Ascending aorta (tissue), 2 donors: ENCODE measurements at regions not wholly inside any gene's neighbourhood (a gene's known extent, or its start where the extent isn't known, plus 50 kb on each side); places are given as distances from the start of the nearest gene placed in this dataset.

Source experiments
- DNase-seq, 2 donors: peaks; one replicate each; pipeline ENCODE4 v3.0.0-alpha.2; 2019; ENCODE audit warnings: low spot score in 2 of 2
- H3K27ac ChIP-seq, 2 donors: fragments of 200-600 bp; sonication (generic); one replicate each; pipeline ENCODE4 v1.5.1; 2016 to 2017; ENCODE audit warnings: mild to moderate bottlenecking in 1 of 2
- H3K27me3 ChIP-seq: fragments of 200-600 bp; sonication (generic); one replicate; pipeline ENCODE4 v1.5.1; 2017
- H3K36me3 ChIP-seq, 2 donors: fragments of 200-600 bp; sonication (generic); one replicate each; pipeline ENCODE4 v1.5.1; 2016
- H3K4me1 ChIP-seq, 2 donors: fragments of 200-600 bp; sonication (generic); one replicate each; pipeline ENCODE4 v1.5.1; 2016 to 2017; ENCODE audit warnings: mild to moderate bottlenecking in 1 of 2
- H3K4me3 ChIP-seq, 2 donors: fragments of 200-600 bp; sonication (generic); one replicate each; pipeline ENCODE4 v1.5.1; 2016 to 2017; ENCODE audit warnings: mild to moderate bottlenecking in 1 of 2
- H3K9me3 ChIP-seq, 2 donors: fragments of 200-600 bp; sonication (generic); one replicate each; pipeline ENCODE4 v1.5.1; 2016
- intact Hi-C: fragments of 100-400 bp; cut with DNase I; formaldehyde crosslinking; loops from one replicate; pipeline ENCODE4 v1.15.1; 2023
- TF ChIP-seq, protein P1 (sequence below), 3 experiments: fragments of 200-600 bp in 2 of 3; fragments of 450-650 bp in 1 of 3; sonication (generic) in 2 of 3; IDR thresholded peaks; one replicate each; pipeline ENCODE4 v1.5.1; 2016 to 2019; ENCODE audit warnings: antibody characterized with exemption in 3 of 3, mild to moderate bottlenecking in 1 of 3, moderate library complexity in 1 of 3

DNA sequence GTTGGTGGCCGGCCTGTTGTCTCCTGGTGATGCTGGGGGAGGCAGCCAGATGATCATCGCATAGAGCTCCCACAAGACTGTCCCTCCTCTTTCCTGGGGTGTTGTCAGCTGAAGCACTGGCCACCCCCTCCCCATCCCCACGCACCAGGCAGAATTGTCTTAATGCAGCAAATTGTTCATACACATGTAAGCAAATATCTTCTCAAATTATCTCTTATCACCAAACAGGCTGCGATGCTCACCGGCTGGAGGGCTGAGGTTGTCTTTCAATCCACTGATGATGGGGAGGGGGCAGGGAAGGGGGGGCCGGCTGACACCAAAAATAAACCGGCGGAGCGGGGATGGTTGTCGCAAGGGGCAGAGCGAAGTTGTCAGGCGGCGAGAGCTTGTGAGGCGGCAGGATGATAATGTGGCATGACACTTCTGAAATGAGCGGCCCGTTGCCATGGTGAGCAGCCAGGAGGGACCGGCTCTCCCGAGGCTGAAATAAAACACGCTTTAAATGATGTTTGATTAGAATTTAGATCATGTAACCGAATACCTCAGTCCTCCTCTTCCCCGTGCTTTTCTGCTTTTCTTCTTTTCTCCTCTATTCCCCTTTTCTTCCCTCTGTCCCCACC, 59.8 kb downstream of the MRM1 start:
- Histone ChIP-seq H3K36me3 (no peaks in the 10 kb centered on the region), H3K4me3 (no peak overlapping the region), H3K27me3 (no peaks in the 10 kb centered on the region), H3K4me1 (peaks cover 0 to 3% of the 10 kb centered on the region in 2 donors), H3K27ac (no peak overlapping the region), H3K9me3 (no peaks in the 10 kb centered on the region)
- intact Hi-C loops, result no loop called here
- DNase-seq, result no peak
- TF ChIP-seq, protein P1, sequence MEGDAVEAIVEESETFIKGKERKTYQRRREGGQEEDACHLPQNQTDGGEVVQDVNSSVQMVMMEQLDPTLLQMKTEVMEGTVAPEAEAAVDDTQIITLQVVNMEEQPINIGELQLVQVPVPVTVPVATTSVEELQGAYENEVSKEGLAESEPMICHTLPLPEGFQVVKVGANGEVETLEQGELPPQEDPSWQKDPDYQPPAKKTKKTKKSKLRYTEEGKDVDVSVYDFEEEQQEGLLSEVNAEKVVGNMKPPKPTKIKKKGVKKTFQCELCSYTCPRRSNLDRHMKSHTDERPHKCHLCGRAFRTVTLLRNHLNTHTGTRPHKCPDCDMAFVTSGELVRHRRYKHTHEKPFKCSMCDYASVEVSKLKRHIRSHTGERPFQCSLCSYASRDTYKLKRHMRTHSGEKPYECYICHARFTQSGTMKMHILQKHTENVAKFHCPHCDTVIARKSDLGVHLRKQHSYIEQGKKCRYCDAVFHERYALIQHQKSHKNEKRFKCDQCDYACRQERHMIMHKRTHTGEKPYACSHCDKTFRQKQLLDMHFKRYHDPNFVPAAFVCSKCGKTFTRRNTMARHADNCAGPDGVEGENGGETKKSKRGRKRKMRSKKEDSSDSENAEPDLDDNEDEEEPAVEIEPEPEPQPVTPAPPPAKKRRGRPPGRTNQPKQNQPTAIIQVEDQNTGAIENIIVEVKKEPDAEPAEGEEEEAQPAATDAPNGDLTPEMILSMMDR (IDR thresholded peaks at IDR 0.05), result no peak

DNA sequence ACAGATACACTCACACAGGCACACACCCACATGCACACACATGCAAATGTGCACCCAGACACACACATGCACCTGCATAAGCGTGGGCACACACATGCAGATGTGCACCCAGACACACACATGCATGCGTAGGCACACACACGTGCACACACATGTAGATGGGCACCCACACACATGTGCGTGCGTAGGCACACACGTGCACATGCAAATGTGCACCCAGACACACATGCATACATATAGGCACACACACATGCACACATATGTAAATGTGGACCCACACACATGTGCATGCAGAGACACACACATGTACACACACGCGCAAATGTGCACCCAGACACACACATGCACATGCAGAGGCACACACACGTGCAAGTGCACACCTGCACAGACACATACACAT, 60.3 kb downstream of the MRM1 start:
- no peak for DNase-seq
- Histone ChIP-seq H3K27me3 (no peaks in the 10 kb centered on the region), H3K9me3 (no peaks in the 10 kb centered on the region), H3K4me1 (peaks cover 0 to 3% of the 10 kb centered on the region in 2 donors), H3K36me3 (no peaks in the 10 kb centered on the region), H3K27ac (no peak overlapping the region), H3K4me3 (no peak overlapping the region)
- TF ChIP-seq, protein P1 (IDR thresholded peaks at IDR 0.05), result no peak
- intact Hi-C loops, result no loop called here

DNA sequence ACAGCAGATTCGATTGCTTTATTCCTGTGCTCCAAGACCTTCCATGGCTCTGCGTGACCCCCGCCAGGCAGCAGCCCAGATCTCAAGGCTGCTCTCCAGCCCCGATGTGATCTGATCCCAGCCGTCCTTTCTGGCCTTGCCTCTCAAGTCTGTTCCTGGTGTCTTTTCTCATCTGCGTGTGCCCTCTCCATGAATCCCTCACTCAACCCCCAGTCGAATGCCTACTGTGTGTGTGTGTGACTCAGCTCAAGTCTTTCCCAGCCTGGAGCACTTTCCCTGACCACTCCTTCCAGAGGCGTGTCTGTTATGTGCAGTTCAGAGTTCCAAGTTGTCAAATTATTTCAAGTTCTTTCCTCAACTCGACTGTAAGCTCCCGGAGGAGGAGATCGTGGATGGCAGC, 64.0 kb downstream of the MRM1 start:
- Histone ChIP-seq H3K4me1 (no peaks in the 10 kb centered on the region), H3K9me3 (no peaks in the 10 kb centered on the region), H3K4me3 (no peak overlapping the region), H3K27ac (no peak overlapping the region), H3K27me3 (no peaks in the 10 kb centered on the region), H3K36me3 (no peaks in the 10 kb centered on the region)
- no peak for DNase-seq
- TF ChIP-seq, protein P1 (IDR thresholded peaks at IDR 0.05), result no peak
- intact Hi-C loops, result no loop called here

DNA sequence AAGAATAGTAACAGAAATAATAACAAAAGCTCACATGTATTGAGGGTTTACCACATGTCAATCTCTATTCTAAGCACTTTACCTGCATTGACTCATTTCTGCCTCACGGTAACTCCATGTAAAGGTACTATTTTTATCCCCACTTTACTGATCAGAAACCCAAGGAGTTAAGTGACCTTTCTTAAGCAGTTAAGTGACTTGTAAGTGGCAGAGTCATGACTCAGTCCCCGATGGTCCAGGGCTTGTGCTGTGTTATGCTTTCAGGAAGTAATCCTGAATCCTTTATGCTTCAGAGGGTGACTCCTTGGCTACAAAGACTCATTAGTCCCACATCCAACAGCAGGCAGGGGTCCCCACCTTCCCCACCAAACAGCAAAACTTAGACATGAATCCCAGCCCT, 66.5 kb downstream of the MRM1 start:
- intact Hi-C loops, result no loop called here
- Histone ChIP-seq H3K27ac (no peak overlapping the region), H3K27me3 (no peaks in the 10 kb centered on the region), H3K4me3 (no peak overlapping the region), H3K36me3 (no peaks in the 10 kb centered on the region), H3K4me1 (no peaks in the 10 kb centered on the region), H3K9me3 (no peaks in the 10 kb centered on the region)
- TF ChIP-seq, protein P1 (IDR thresholded peaks at IDR 0.05), result no peak
- DNase-seq, result no peak

DNA sequence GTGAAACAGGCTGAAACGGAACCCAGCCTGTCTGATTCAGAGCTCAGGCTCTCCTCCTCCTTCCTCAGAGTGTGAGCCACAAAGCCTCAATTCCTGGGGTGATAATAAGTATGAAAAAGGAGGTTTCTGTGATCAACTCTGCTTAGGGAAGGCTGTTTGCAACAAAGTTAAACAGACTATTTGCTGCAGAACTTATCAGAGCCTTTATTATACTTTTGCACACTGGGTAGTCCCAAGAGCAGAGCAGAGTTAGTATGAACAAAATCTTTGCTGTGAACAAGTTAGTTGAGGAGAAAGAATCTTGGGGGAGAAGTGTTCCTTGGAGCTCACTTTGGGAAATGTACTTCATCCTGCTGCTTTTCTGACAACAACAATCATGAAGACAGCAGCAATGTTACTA, 67.4 kb downstream of the MRM1 start:
- H3K9me3 ChIP-seq, result no peaks in the 10 kb centered on the region
- H3K4me3 ChIP-seq, result no peak overlapping the region
- H3K36me3 ChIP-seq, result no peaks in the 10 kb centered on the region
- H3K27ac ChIP-seq, result no peak overlapping the region
- intact Hi-C loops, result no loop called here
- TF ChIP-seq, protein P1 (IDR thresholded peaks at IDR 0.05), result no peak
- H3K27me3 ChIP-seq, result no peaks in the 10 kb centered on the region
- no peak for DNase-seq
- no peaks in the 10 kb centered on the region for H3K4me1 ChIP-seq

DNA sequence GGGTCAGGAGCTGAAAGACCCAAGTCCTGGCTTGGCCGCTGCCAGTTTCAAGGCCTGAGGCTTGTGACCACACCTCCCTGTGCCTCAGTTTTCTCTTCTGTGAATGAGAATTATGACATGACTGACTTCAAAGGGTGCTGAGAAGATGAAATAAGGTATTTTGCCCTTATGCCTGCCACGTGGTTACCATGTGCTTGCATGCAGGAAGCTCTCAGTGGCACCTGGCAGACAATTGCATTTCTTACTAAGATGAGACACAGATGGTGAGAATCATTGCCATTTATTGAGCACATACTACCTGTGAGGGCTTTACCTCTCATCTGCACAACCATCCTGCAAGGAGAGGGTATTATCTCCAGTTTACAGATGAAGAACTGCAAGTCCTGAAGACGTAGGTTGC, 69.8 kb downstream of the MRM1 start:
- H3K36me3 ChIP-seq, result no peaks in the 10 kb centered on the region
- TF ChIP-seq, protein P1 (IDR thresholded peaks at IDR 0.05), result no peak
- no peaks in the 10 kb centered on the region for H3K9me3 ChIP-seq
- H3K27me3 ChIP-seq, result no peaks in the 10 kb centered on the region
- H3K27ac ChIP-seq, result no peak overlapping the region
- no peak for DNase-seq
- no peak overlapping the region for H3K4me3 ChIP-seq
- no peaks in the 10 kb centered on the region for H3K4me1 ChIP-seq
- intact Hi-C loops, result no loop called here
